Head of caudate nucleus (tissue), 42 donors: ENCODE measurements at regions not wholly inside any gene's neighbourhood (a gene's known extent, or its start where the extent isn't known, plus 50 kb on each side); places are given as distances from the start of the nearest gene placed in this dataset.

Experiments used
- DNase-seq, 42 donors: peaks; one replicate each; pipeline versions ENCODE4 v3.0.0 to v3.0.0-alpha.2; 2020 to 2021; ENCODE audit warnings: mixed read lengths in 7 of 42
- intact Hi-C: fragments of 100-400 bp; cut with DNase I; formaldehyde crosslinking; loops from one replicate; pipeline ENCODE4 v1.15.0; 2022

- intact Hi-C loops = no loop called here
- DNase-seq = no peak
Observed at GRCh38 chr5:86074297-86074696, 543.4 kb upstream of the COX7C start.

- intact Hi-C loops = no loop called here
- no peak for DNase-seq
Observed at GRCh38 chr5:86075139-86075538, 542.6 kb upstream of the COX7C start.

GRCh38 chr5:86095092-86095491 is 522.6 kb upstream of the COX7C start:
- no peak for DNase-seq
- intact Hi-C loops = no loop called here

GRCh38 chr5:86101966-86102365 is 515.8 kb upstream of the COX7C start:
- intact Hi-C loops = no loop called here
- peak in 1 of 42 donors; percentile 0 for DNase-seq

- intact Hi-C loops = no loop called here
Observed at GRCh38 chr5:86108825-86109224, 508.9 kb upstream of the COX7C start.

GRCh38 chr5:86112249-86112648 is 505.5 kb upstream of the COX7C start:
- DNase-seq = no peak
- intact Hi-C loops = no loop called here

More at GRCh38 chr5:86108825-86109224, 508.9 kb upstream of the COX7C start:
- no peak for DNase-seq

- DNase-seq = no peak
- intact Hi-C loops = no loop called here
Observed at GRCh38 chr5:86115164-86115563, 502.6 kb upstream of the COX7C start.

- intact Hi-C loops = no loop called here
- no peak for DNase-seq
Observed at GRCh38 chr5:86118542-86118941, 499.2 kb upstream of the COX7C start.

GRCh38 chr5:86124333-86124732 is 493.4 kb upstream of the COX7C start:
- no peak for DNase-seq

GRCh38 chr5:86125731-86126601 is 491.8 kb upstream of the COX7C start:
- DNase-seq = no peak
- intact Hi-C loops = no loop called here

More at GRCh38 chr5:86124333-86124732, 493.4 kb upstream of the COX7C start:
- intact Hi-C loops = no loop called here

- no peak for DNase-seq
Observed at GRCh38 chr5:86127696-86128095, 490.0 kb upstream of the COX7C start.

GRCh38 chr5:86129009-86129408 is 488.7 kb upstream of the COX7C start:
- intact Hi-C loops = no loop called here
- DNase-seq = no peak

More at GRCh38 chr5:86127696-86128095, 490.0 kb upstream of the COX7C start:
- intact Hi-C loops = no loop called here

GRCh38 chr5:86137297-86137696 is 480.4 kb upstream of the COX7C start:
- DNase-seq = no peak
- intact Hi-C loops = no loop called here

GRCh38 chr5:86143837-86144236 is 473.9 kb upstream of the COX7C start:
- intact Hi-C loops = no loop called here
- DNase-seq = no peak

- no peak for DNase-seq
- intact Hi-C loops = no loop called here
Observed at GRCh38 chr5:86152988-86153560, 464.7 kb upstream of the COX7C start.

- intact Hi-C loops = no loop called here
- peak in 1 of 42 donors; percentile 11 for DNase-seq
Observed at GRCh38 chr5:86155796-86156195, 461.9 kb upstream of the COX7C start.

- DNase-seq = no peak
- intact Hi-C loops = no loop called here
Observed at GRCh38 chr5:86170194-86170593, 447.5 kb upstream of the COX7C start.

GRCh38 chr5:86175224-86175623 is 442.5 kb upstream of the COX7C start:
- DNase-seq = peak in 1 of 42 donors; percentile 3
- intact Hi-C loops = no loop called here

- intact Hi-C loops = no loop called here
- DNase-seq = no peak
Observed at GRCh38 chr5:86199287-86199686, 418.5 kb upstream of the COX7C start.

- intact Hi-C loops = no loop called here
- DNase-seq = no peak
Observed at GRCh38 chr5:86228147-86228546, 389.6 kb upstream of the COX7C start.

GRCh38 chr5:86232246-86232645 is 385.5 kb upstream of the COX7C start:
- no peak for DNase-seq
- intact Hi-C loops = no loop called here
